ENCODE measurements at regions not wholly inside any gene's neighbourhood (a gene's known extent, or its start where the extent isn't known, plus 50 kb on each side); places are given as distances from the start of the nearest gene placed in this dataset.

DNA sequence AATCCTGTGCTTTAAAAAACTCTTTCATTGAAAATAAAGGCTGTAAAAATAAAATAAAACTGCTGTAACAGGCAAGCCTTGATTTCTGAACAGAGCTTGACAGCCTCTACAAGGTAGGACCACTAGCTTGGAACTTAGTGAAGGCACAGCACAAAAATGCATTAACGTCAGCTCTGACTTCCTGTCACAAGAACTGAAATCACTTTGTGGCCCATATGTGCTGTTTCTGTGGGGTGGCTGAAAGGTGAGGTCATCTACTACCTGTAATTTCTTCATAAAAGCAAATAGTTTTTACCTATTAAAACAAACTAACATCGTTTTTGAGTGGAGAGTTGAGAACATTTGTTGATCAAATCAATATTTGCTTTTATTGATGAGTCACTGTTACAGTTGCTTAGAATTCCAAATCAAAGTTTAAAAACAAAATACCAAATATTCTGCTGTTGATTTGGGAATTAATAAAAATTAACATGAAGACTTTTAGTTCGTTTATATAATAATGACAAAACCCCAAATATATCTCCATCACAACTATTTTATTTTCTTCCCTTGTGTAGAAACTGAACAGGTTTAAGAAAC is 1034.1 kb downstream of the MCTP2 start:
- TF ChIP-seq, protein P1, sequence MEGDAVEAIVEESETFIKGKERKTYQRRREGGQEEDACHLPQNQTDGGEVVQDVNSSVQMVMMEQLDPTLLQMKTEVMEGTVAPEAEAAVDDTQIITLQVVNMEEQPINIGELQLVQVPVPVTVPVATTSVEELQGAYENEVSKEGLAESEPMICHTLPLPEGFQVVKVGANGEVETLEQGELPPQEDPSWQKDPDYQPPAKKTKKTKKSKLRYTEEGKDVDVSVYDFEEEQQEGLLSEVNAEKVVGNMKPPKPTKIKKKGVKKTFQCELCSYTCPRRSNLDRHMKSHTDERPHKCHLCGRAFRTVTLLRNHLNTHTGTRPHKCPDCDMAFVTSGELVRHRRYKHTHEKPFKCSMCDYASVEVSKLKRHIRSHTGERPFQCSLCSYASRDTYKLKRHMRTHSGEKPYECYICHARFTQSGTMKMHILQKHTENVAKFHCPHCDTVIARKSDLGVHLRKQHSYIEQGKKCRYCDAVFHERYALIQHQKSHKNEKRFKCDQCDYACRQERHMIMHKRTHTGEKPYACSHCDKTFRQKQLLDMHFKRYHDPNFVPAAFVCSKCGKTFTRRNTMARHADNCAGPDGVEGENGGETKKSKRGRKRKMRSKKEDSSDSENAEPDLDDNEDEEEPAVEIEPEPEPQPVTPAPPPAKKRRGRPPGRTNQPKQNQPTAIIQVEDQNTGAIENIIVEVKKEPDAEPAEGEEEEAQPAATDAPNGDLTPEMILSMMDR (conservative IDR thresholded peaks at IDR 0.05 in 1 of 2, IDR thresholded peaks at IDR 0.05 in 1 of 2; ENCODE audit: extremely low read depth in 1 of 2, insufficient read depth in 1 of 2, low read depth in 1 of 2, low read length in 2 of 2) = no peak
- no peak for TF ChIP-seq EZH2 (IDR thresholded peaks at IDR 0.05; ENCODE audit: borderline replicate concordance, low read length)
